HEK293T (cell line): ENCODE measurements at regions not wholly inside any gene's neighbourhood (a gene's known extent, or its start where the extent isn't known, plus 50 kb on each side); places are given as distances from the start of the nearest gene placed in this dataset.

Source experiments
- ARNT ChIP-seq: fragments of 450-650 bp; IDR thresholded peaks from 2 replicates; pipeline ENCODE4 v1.6.1; 2017; ENCODE audit warnings: mild to moderate bottlenecking
- BHLHE40 ChIP-seq: fragments of 450-650 bp; IDR thresholded peaks from 2 replicates; pipeline ENCODE4 v1.6.1; 2016; ENCODE audit warnings: mild to moderate bottlenecking, moderate library complexity, borderline replicate concordance
- CTBP1 ChIP-seq: fragments of 450-650 bp; IDR thresholded peaks from 2 replicates; pipeline ENCODE4 v1.6.1; 2016; ENCODE audit warnings: borderline replicate concordance
- ELF4 ChIP-seq: fragments of 450-650 bp; IDR thresholded peaks from 2 replicates; pipeline ENCODE4 v1.6.1; 2017; ENCODE audit warnings: antibody characterized with exemption
- FOXA1 ChIP-seq: fragments of 450-650 bp; IDR thresholded peaks from 2 replicates; pipeline ENCODE4 v1.6.1; 2016; ENCODE audit warnings: mild to moderate bottlenecking
- FOXK2 ChIP-seq: fragments of 450-650 bp; IDR thresholded peaks from 2 replicates; pipeline ENCODE4 v1.6.1; 2016; ENCODE audit warnings: mild to moderate bottlenecking
- FOXM1 ChIP-seq: fragments of 450-650 bp; IDR thresholded peaks from 2 replicates; pipeline ENCODE4 v1.6.1; 2017; ENCODE audit warnings: mild to moderate bottlenecking, borderline replicate concordance
- HDGF ChIP-seq: fragments of 450-650 bp; IDR thresholded peaks from 2 replicates; pipeline ENCODE4 v1.6.1; 2017; ENCODE audit warnings: antibody characterized with exemption, borderline replicate concordance
- SP1 ChIP-seq: fragments of 450-650 bp; IDR thresholded peaks from 2 replicates; pipeline ENCODE4 v1.6.1; 2017
- SUZ12 ChIP-seq: fragments of 450-650 bp; IDR thresholded peaks from 2 replicates; pipeline ENCODE4 v1.6.1; 2016; ENCODE audit warnings: mild to moderate bottlenecking
- TARDBP ChIP-seq: fragments of 450-650 bp; IDR thresholded peaks from 2 replicates; pipeline ENCODE4 v1.6.1; 2016

DNA sequence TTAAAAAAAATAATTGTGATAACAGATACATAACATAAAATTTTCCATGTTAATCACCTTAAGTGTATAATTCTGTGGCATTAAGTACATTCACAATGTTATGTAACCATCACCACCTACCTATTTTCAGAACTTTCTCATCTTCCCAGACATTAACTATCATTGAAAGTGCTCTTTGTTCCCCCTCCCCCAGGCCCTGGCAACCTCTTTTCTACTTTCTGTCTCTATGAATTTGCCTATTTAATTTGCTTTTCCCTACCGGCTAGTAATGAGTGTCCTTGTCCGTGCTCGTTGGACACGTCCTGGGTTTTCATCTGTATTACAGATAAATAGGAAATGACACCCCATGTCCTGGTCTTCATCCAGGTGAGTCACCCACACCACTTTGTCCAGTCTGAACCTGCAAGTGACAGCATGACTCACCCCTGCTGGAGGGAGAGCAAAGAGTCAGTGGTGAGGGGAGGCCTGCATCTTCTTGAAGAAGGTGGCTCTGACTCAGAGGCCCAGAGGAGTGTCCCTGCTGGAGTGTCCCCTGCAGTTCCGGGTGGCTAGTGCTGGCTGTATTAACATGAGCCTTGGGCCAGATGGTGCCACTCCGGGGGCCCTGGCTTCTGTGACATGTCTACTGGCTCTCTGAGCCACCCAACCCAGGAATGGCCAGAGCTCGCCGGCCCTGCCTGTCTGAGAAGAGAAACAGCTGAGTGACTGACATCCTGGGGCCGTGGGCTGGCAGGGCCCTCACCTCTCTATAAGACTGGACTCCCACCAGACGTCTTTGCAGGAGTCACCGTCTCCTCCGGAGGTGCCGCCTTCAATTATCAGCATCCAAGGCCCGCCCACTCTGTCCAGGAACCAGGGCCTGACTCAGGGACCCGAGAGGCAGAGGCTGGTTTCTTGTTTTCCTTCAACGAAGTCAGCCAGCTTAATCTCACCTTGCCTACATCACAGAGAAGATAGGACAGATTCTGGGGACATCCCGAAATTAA lies 503.2 kb upstream of the MKI67 start:
- TF ChIP-seq FOXM1 (no peak), BHLHE40 (no peak), HDGF (no peak), FOXK2 (no peak), SP1 (no peak), ELF4 (no peak), SUZ12 (no peak), FOXA1 (no peak), ARNT (no peak), CTBP1 (no peak), TARDBP (no peak)
